ENCODE measurements at regions not wholly inside any gene's neighbourhood (a gene's known extent, or its start where the extent isn't known, plus 50 kb on each side); places are given as distances from the start of the nearest gene placed in this dataset.
"Not testable (repeated sequence)": the region's sequence is repeated elsewhere in the genome, so short reads cannot be mapped to it uniquely, and the experiment has no call there.

GRCh38 chr7:113756250-113756649 is 162.6 kb downstream of the PPP1R3A start:
- TF ChIP-seq ELF4 (IDR thresholded peaks at IDR 0.05), result no peak
- TF ChIP-seq FOXM1 (IDR thresholded peaks at IDR 0.05; ENCODE audit: borderline replicate concordance), result no peak
- no peak for TF ChIP-seq ZNF384 (IDR thresholded peaks at IDR 0.05)
- TF ChIP-seq PKNOX1 (IDR thresholded peaks at IDR 0.05), result no peak
- no peak for TF ChIP-seq TARDBP (IDR thresholded peaks at IDR 0.05)
- no peak for TF ChIP-seq L3MBTL2 (conservative IDR thresholded peaks at IDR 0.05)
- no peak for TF ChIP-seq ARNT (IDR thresholded peaks at IDR 0.05)
- TF ChIP-seq HDGF (IDR thresholded peaks at IDR 0.05; ENCODE audit: borderline replicate concordance), result no peak
- TF ChIP-seq BHLHE40 (IDR thresholded peaks at IDR 0.05; ENCODE audit: borderline replicate concordance), result no peak
- TF ChIP-seq NFRKB (IDR thresholded peaks at IDR 0.05), result no peak
- no peak for TF ChIP-seq FOXA1 (IDR thresholded peaks at IDR 0.05)
- CTCF ChIA-PET, result no interaction called here
- POLR2A ChIA-PET, result no interaction called here
- DNase-seq (ENCODE audit: extremely low spot score), result no peak

GRCh38 chr7:113752689-113753088 is 166.1 kb downstream of the PPP1R3A start:
- TF ChIP-seq SUZ12 (IDR thresholded peaks at IDR 0.05) (no peak), TARDBP (IDR thresholded peaks at IDR 0.05) (no peak), SP1 (IDR thresholded peaks at IDR 0.05) (no peak), ARNT (IDR thresholded peaks at IDR 0.05) (no peak), FOXM1 (IDR thresholded peaks at IDR 0.05; ENCODE audit: borderline replicate concordance) (no peak)
- POLR2A ChIA-PET, result no interaction called here
- DNase-seq (ENCODE audit: extremely low spot score), result no peak
- CTCF ChIA-PET, result no interaction called here

GRCh38 chr7:113752289-113752688 is 166.5 kb downstream of the PPP1R3A start:
- CTCF ChIA-PET, result no interaction called here
- POLR2A ChIA-PET, result no interaction called here
- TF ChIP-seq NFRKB (IDR thresholded peaks at IDR 0.05) (no peak), TARDBP (IDR thresholded peaks at IDR 0.05) (no peak), HDGF (IDR thresholded peaks at IDR 0.05; ENCODE audit: borderline replicate concordance) (no peak), LEF1 (IDR thresholded peaks at IDR 0.05; ENCODE audit: borderline replicate concordance) (no peak), ARNT (IDR thresholded peaks at IDR 0.05) (no peak), SUZ12 (IDR thresholded peaks at IDR 0.05) (no peak), ELF4 (IDR thresholded peaks at IDR 0.05) (no peak), ZNF384 (IDR thresholded peaks at IDR 0.05) (no peak), L3MBTL2 (conservative IDR thresholded peaks at IDR 0.05) (no peak), BHLHE40 (IDR thresholded peaks at IDR 0.05; ENCODE audit: borderline replicate concordance) (no peak), FOXA1 (IDR thresholded peaks at IDR 0.05) (no peak), CTBP1 (IDR thresholded peaks at IDR 0.05; ENCODE audit: borderline replicate concordance) (no peak), SP1 (IDR thresholded peaks at IDR 0.05) (no peak)
- no peak for DNase-seq (ENCODE audit: extremely low spot score)

GRCh38 chr7:113751547-113751946 is 167.3 kb downstream of the PPP1R3A start:
- ChIA-PET CTCF (no interaction called here), POLR2A (no interaction called here)
- no peak for DNase-seq (ENCODE audit: extremely low spot score)
- TF ChIP-seq L3MBTL2 (conservative IDR thresholded peaks at IDR 0.05) (no peak), FOXA1 (IDR thresholded peaks at IDR 0.05) (no peak)

- POLR2A ChIA-PET; CTCF ChIA-PET; DNase-seq (ENCODE audit: extremely low spot score): not testable (repeated sequence)
Observed at GRCh38 chr7:113748385-113748784, 170.4 kb downstream of the PPP1R3A start.

GRCh38 chr7:113742946-113743431 is 175.8 kb downstream of the PPP1R3A start:
- CTCF ChIA-PET; DNase-seq (ENCODE audit: extremely low spot score); POLR2A ChIA-PET: not testable (repeated sequence)

GRCh38 chr7:113742377-113742776 is 176.4 kb downstream of the PPP1R3A start:
- no peak for DNase-seq (ENCODE audit: extremely low spot score)
- ChIA-PET CTCF (no interaction called here), POLR2A (no interaction called here)
- no peak for TF ChIP-seq L3MBTL2 (conservative IDR thresholded peaks at IDR 0.05)
- no peak for TF ChIP-seq TARDBP (IDR thresholded peaks at IDR 0.05)
- no peak for TF ChIP-seq PKNOX1 (IDR thresholded peaks at IDR 0.05)

- no peak for DNase-seq (ENCODE audit: extremely low spot score)
- ChIA-PET POLR2A (no interaction called here), CTCF (no interaction called here)
- no peak for TF ChIP-seq BHLHE40 (IDR thresholded peaks at IDR 0.05; ENCODE audit: borderline replicate concordance)
- TF ChIP-seq L3MBTL2 (conservative IDR thresholded peaks at IDR 0.05), result no peak
- no peak for TF ChIP-seq FOXM1 (IDR thresholded peaks at IDR 0.05; ENCODE audit: borderline replicate concordance)
- no peak for TF ChIP-seq FOXA1 (IDR thresholded peaks at IDR 0.05)
Observed at GRCh38 chr7:113731571-113731970, 187.2 kb downstream of the PPP1R3A start.

GRCh38 chr7:113730309-113730955 is 188.4 kb downstream of the PPP1R3A start:
- TF ChIP-seq SP1 (IDR thresholded peaks at IDR 0.05) (no peak), FOXM1 (IDR thresholded peaks at IDR 0.05; ENCODE audit: borderline replicate concordance) (no peak), LEF1 (IDR thresholded peaks at IDR 0.05; ENCODE audit: borderline replicate concordance) (no peak), ELF4 (IDR thresholded peaks at IDR 0.05) (no peak), TARDBP (IDR thresholded peaks at IDR 0.05) (no peak), BHLHE40 (IDR thresholded peaks at IDR 0.05; ENCODE audit: borderline replicate concordance) (no peak), FOXK2 (IDR thresholded peaks at IDR 0.05) (no peak), HDGF (IDR thresholded peaks at IDR 0.05; ENCODE audit: borderline replicate concordance) (no peak), ARNT (IDR thresholded peaks at IDR 0.05) (no peak)
- ChIA-PET POLR2A (no interaction called here), CTCF (no interaction called here)
- no peak for DNase-seq (ENCODE audit: extremely low spot score)

All from HEK293T (cell line).